Spleen (tissue), 11 donors: ENCODE measurements at regions not wholly inside any gene's neighbourhood (a gene's known extent, or its start where the extent isn't known, plus 50 kb on each side); places are given as distances from the start of the nearest gene placed in this dataset.

ENCODE experiments used
- DNase-seq: peaks from one replicate; pipeline ENCODE4 v3.0.0-alpha.2; 2020
- H3K27ac ChIP-seq, 8 donors: fragments of 200-600 bp; sonication (generic) in 7 of 8; 1 replicate in 4 of 8; 2 replicates in 4 of 8; pipeline versions ENCODE4 v1.5.0 to v1.8.0; 2016 to 2021; ENCODE audit warnings: inconsistent platforms in 4 of 8, mild to moderate bottlenecking in 4 of 8, moderate library complexity in 1 of 8
- H3K27me3 ChIP-seq, 7 donors: fragments of 200-600 bp; sonication (generic) in 6 of 7; replicated peaks in 1 of 7; 1 replicate in 4 of 7; 2 replicates in 3 of 7; pipeline versions ENCODE4 v1.5.0 to v1.8.0; 2016 to 2021; ENCODE audit warnings: inconsistent platforms in 3 of 7, mild to moderate bottlenecking in 1 of 7
- H3K36me3 ChIP-seq, 6 donors: fragments of 200-600 bp; sonication (generic) in 5 of 6; 1 replicate in 4 of 6; 2 replicates in 2 of 6; pipeline versions ENCODE4 v1.5.0 to v1.8.0; 2016 to 2021; ENCODE audit warnings: inconsistent platforms in 2 of 6
- H3K4me1 ChIP-seq, 6 donors: fragments of 200-600 bp; sonication (generic) in 5 of 6; 1 replicate in 3 of 6; 2 replicates in 3 of 6; pipeline versions ENCODE4 v1.5.0 to v1.8.0; 2016 to 2021; ENCODE audit warnings: inconsistent platforms in 3 of 6
- H3K4me3 ChIP-seq, 8 donors: fragments of 200-600 bp; sonication (generic) in 7 of 8; 1 replicate in 4 of 8; 2 replicates in 4 of 8; pipeline versions ENCODE4 v1.5.0 to v1.8.0; 2016 to 2021; ENCODE audit warnings: inconsistent platforms in 4 of 8, mild to moderate bottlenecking in 4 of 8, moderate library complexity in 2 of 8
- H3K9me3 ChIP-seq, 8 donors: fragments of 200-600 bp; sonication (generic) in 7 of 8; 1 replicate in 4 of 8; 2 replicates in 4 of 8; pipeline versions ENCODE4 v1.5.0 to v1.8.0; 2016 to 2021; ENCODE audit warnings: inconsistent platforms in 4 of 8
- POLR2A ChIP-seq, 3 donors: fragments of 450-650 bp; IDR thresholded peaks; one replicate each; pipeline ENCODE4 v1.5.1; 2017; ENCODE audit warnings: antibody characterized with exemption in 3 of 3, mild to moderate bottlenecking in 1 of 3
- POLR2AphosphoS5 ChIP-seq, 3 donors: sonication (generic); formaldehyde crosslinking; IDR thresholded peaks; one replicate each; pipeline ENCODE4 v1.5.1; 2017; ENCODE audit warnings: antibody characterized with exemption in 3 of 3
- WGBS, 5 donors: extraction: QIAGEN DNeasy Blood & Tissue Kit in 3 of 5; methylation state at CpG; one replicate each; pipeline versions ENCODE4 v1.1.5 to v1.1.7; 2013 to 2018; 5-methylcytosine and 5-hydroxymethylcytosine counted together
- intact Hi-C: fragments of 100-400 bp; cut with DNase I; formaldehyde crosslinking; loops from one replicate; pipeline ENCODE4 v1.15.0; 2023; ENCODE audit warnings: low total_unique reads
- TF ChIP-seq, protein P1 (sequence below), 11 experiments: fragments of 200-600 bp in 7 of 11; fragments of 450-650 bp in 4 of 11; sonication (generic) in 4 of 11; IDR thresholded peaks in 8 of 11; conservative IDR thresholded peaks in 3 of 11; 1 replicate in 7 of 11; 2 replicates in 4 of 11; pipeline versions ENCODE4 v1.4.0 to v1.8.0; 2016 to 2021; ENCODE audit warnings: antibody characterized with exemption in 11 of 11, inconsistent platforms in 4 of 11, mild to moderate bottlenecking in 1 of 11
- donor health status: healthy with polysubstance abuse.
- donor health status: DM: no; HTN: no; CAD: no; lungs with moderate emphysema.
- donor health status: DM: no; HTN: no; CAD: no.
- donor health status: Bipolar disorder and iron deficiency.
- donor health status: healthy.
- donor health status: DM: no; HTN: no; CAD: no.
- donor health status: DM: yes; HTN: yes; CAD: no.

DNA sequence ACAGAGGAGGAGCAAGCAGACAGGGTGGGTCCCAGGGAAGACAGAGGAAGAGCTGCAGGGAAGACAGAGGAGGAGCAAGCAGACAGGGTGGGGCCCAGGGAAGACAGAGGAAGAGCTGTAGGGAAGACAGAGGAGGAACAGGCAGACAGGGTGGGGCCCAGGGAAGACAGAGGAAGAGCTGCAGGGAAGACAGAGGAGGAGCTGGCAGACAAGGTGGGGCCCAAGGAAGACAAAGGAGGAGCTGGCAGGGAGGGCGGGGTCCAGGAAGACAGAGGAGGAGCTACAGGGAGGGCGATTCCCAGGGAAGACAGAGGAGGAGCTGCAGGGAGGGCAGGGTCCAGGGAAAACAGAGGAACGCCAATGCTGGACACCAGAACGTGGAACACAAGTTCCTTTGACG, 66.5 kb downstream of the PLXNA1 start:
- no peaks in the 10 kb centered on the region for H3K27me3 ChIP-seq
- 78 to 94% (median 84%) methylated on average over 5 of the region's 5 CpGs for WGBS, 5 donors
- no peaks in the 10 kb centered on the region for H3K36me3 ChIP-seq
- DNase-seq = peak; percentile 28
- intact Hi-C loops = no loop called here
- peaks cover 0 to 11% (median 0%) of the 10 kb centered on the region in 8 donors for H3K9me3 ChIP-seq
- peaks cover 0 to 11% (median 2%) of the 10 kb centered on the region in 6 donors for H3K4me1 ChIP-seq
- TF ChIP-seq, protein P1, sequence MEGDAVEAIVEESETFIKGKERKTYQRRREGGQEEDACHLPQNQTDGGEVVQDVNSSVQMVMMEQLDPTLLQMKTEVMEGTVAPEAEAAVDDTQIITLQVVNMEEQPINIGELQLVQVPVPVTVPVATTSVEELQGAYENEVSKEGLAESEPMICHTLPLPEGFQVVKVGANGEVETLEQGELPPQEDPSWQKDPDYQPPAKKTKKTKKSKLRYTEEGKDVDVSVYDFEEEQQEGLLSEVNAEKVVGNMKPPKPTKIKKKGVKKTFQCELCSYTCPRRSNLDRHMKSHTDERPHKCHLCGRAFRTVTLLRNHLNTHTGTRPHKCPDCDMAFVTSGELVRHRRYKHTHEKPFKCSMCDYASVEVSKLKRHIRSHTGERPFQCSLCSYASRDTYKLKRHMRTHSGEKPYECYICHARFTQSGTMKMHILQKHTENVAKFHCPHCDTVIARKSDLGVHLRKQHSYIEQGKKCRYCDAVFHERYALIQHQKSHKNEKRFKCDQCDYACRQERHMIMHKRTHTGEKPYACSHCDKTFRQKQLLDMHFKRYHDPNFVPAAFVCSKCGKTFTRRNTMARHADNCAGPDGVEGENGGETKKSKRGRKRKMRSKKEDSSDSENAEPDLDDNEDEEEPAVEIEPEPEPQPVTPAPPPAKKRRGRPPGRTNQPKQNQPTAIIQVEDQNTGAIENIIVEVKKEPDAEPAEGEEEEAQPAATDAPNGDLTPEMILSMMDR (IDR thresholded peaks at IDR 0.05 in 8 of 11, conservative IDR thresholded peaks at IDR 0.05 in 3 of 11) = no peak
- no peak overlapping the region for H3K4me3 ChIP-seq
- no peak overlapping the region for H3K27ac ChIP-seq

- H3K4me1 ChIP-seq = peaks cover 0 to 11% (median 2%) of the 10 kb centered on the region in 6 donors
- H3K9me3 ChIP-seq = peaks cover 0 to 11% (median 0%) of the 10 kb centered on the region in 8 donors
- DNase-seq = peak; percentile 58
- no peaks in the 10 kb centered on the region for H3K27me3 ChIP-seq
- H3K27ac ChIP-seq = no peak overlapping the region
- intact Hi-C loops = no loop called here
- TF ChIP-seq POLR2A (IDR thresholded peaks at IDR 0.05) (no peak), POLR2AphosphoS5 (IDR thresholded peaks at IDR 0.05) (no peak)
- TF ChIP-seq, protein P1 (IDR thresholded peaks at IDR 0.05 in 8 of 11, conservative IDR thresholded peaks at IDR 0.05 in 3 of 11) = no peak
- no peak overlapping the region for H3K4me3 ChIP-seq
- no peaks in the 10 kb centered on the region for H3K36me3 ChIP-seq
- 75 to 100% (median 81%) methylated on average over 7 of the region's 7 CpGs for WGBS, 5 donors
These were observed 67.8 kb downstream of the PLXNA1 start for GRCh38 chr3:127050733-127051132.

- Histone ChIP-seq H3K9me3 (peaks cover 0 to 21% (median 9%) of the 10 kb centered on the region in 8 donors), H3K4me1 (peaks cover 0 to 11% (median 2%) of the 10 kb centered on the region in 6 donors), H3K27ac (no peak overlapping the region), H3K36me3 (no peaks in the 10 kb centered on the region), H3K27me3 (no peaks in the 10 kb centered on the region), H3K4me3 (no peak overlapping the region)
- intact Hi-C loops = no loop called here
- DNase-seq = peak; percentile 76
- WGBS, 5 donors = 57 to 71% (median 67%) methylated on average over 4 to 15 of the region's 15 CpGs
- TF ChIP-seq POLR2AphosphoS5 (IDR thresholded peaks at IDR 0.05) = peak in 2 of 3 donors; percentile 43 to 51
- TF ChIP-seq, protein P1 (IDR thresholded peaks at IDR 0.05 in 8 of 11, conservative IDR thresholded peaks at IDR 0.05 in 3 of 11) = no peak
These were observed 69.2 kb downstream of the PLXNA1 start for GRCh38 chr3:127052121-127052561.

DNA sequence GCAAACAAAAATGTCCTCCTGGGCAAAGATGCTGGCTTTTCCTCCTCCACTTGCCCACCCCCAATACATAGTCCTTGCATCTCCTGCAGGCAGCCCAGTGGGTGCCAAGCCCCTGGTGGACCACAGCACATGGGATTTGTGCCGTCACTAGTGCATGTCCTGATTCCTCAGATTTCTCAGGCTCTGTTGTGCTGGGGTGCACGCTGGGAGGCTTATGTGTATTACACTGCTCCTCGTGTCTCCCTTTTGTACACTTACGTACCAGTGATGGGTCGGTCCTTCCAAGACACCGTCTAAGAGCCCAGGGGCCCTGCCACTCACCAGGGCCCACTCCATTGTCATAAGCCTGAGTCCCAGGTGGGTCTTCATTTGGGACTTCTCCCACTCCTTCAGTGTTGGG, 70.1 kb downstream of the PLXNA1 start:
- Histone ChIP-seq H3K4me3 (no peak overlapping the region), H3K4me1 (peaks cover 0 to 11% (median 2%) of the 10 kb centered on the region in 6 donors), H3K9me3 (peaks cover 0 to 30% (median 18%) of the 10 kb centered on the region in 8 donors), H3K27ac (no peak overlapping the region), H3K27me3 (no peaks in the 10 kb centered on the region), H3K36me3 (no peaks in the 10 kb centered on the region)
- WGBS, 5 donors = 91 to 93% (median 92%) methylated on average over 6 of the region's 6 CpGs
- TF ChIP-seq POLR2AphosphoS5 (IDR thresholded peaks at IDR 0.05) (no peak), POLR2A (IDR thresholded peaks at IDR 0.05) (no peak)
- TF ChIP-seq, protein P1 (IDR thresholded peaks at IDR 0.05 in 8 of 11, conservative IDR thresholded peaks at IDR 0.05 in 3 of 11) = no peak
- DNase-seq = peak; percentile 33
- intact Hi-C loops = no loop called here
